ENCODE measurements at regions not wholly inside any gene's neighbourhood (a gene's known extent, or its start where the extent isn't known, plus 50 kb on each side); places are given as distances from the start of the nearest gene placed in this dataset.
"Not testable (repeated sequence)": the region's sequence is repeated elsewhere in the genome, so short reads cannot be mapped to it uniquely, and the experiment has no call there.

DNA sequence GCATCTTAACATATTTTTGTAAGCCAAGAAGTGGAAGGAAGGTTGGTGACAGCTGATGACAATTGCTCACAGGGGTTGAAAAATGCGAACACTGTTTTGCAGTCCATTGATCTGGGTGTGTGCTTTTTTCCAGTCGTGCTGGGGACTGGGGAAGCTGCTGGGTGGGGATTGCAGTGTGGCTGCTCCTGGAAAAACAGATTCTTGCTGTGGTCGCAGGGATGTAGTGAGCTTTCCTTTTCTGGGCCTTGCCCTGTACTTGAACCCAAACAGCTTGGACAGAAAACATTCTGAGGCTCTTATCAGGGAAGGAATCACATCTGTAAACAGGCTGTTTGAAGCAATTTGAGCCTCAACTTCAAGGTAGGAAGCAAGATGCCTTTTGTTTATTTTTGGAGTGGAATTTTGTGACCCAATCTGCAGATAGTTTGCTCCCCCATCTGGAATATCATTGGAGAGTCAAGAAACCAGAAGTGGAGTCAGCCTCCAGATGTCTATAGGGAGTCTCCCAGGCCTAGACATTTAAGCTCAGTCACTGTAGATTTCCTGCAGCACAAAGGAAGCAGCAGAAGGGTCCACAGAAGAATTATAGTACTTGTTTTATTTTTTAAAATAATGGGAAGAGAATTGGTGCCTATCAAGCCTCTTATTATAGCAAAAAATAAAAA is 279.2 kb upstream of the FERMT1 start:
- DNase-seq (ENCODE audit: extremely low read depth in 1 of 11, low read depth in 9 of 11, low spot score in 4 of 11), result peak in 4 of 11 donors; percentile 3 to 12 (median 8)

DNA sequence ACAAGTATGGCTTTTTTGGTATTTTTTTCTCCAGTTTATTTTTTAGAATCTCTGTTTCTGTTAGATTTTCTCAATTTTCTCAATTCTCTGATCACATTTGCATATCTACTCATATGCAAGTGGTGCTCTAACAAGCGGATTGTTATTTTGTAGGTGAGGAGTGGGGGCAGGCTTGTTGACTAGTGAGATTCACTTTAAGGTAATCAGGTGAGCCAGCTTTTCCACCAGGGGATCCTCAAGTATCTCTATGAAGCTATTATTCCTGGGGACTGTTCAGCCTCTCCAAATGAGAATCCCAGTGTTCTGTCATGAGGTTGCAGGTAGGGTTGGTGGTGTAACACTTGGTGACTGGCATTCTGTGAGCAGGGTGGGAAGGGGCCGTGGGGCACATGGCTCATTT is 274.3 kb upstream of the FERMT1 start:
- no peak for DNase-seq (ENCODE audit: extremely low read depth in 1 of 11, low read depth in 9 of 11, low spot score in 4 of 11)

DNA sequence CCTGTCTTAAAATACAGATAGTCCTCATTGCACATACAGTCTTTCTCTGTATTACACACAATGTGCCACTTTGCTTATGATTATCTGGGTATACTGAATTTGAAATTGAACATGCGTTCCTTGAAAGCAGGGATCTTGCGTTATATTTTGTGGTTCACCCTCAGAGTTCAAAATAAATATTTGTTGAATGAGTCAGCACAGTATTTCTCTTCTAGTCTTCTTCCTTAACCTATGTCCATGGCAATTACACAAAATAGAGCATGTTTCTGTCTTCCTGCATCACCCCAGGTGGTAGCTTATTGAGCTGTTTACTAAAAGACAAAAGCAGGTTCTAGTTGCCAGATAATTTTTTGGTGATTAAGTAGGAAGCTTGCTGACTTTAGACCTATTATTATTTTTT is 272.9 kb upstream of the FERMT1 start:
- DNase-seq (ENCODE audit: extremely low read depth in 1 of 11, low read depth in 9 of 11, low spot score in 4 of 11), result no peak

DNA sequence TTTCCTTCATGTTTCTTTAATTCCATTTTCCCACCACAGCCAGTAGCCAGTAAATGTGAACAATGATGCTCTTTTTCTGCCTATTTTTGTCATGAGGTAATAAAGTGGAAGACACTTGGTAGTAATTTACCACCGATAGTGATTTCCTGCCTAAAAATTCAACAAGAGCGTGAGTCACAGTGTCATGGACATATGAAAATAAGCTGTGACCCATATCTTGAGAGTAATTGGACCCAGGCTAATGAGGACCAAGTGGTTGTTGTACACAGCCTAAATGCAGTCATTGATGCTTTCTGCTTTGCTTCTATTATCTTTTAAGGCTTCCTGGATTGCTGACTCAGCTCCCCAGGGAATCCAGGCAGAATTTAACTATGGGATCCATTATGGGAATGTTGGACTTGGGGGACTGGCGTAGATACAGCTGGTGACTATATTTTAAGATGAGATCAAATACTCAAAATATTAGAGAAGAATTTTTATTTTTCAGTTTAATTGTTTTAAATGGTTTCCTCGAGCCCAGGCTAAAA is 265.9 kb upstream of the FERMT1 start:
- DNase-seq (ENCODE audit: extremely low read depth in 1 of 11, low read depth in 9 of 11, low spot score in 4 of 11), result no peak

DNA sequence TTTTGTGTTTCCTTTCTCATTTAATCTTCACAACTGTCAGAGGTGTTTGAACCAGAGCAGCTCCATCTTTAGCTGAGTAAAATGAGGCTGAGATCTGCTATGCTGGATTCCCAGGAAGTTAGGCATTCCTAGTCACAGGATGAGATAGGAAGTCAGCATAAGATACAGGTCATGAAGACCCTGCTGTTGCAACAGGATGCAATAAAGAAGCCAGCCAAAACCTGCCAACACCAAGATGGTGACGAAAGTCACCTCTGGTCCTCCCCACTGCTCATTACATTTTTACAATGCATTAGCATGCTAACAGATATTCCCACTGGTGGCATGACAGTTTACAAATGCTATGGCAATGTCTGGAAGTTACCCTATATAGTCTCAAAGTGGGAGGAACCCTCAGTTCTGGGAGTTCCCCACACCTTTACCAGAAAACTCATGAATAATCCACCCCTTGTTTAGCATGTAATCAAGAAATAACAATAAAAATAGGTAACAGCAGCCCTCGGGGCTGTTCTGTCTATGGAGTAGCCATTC is 262.2 kb upstream of the FERMT1 start:
- no peak for DNase-seq (ENCODE audit: extremely low read depth in 1 of 11, low read depth in 9 of 11, low spot score in 4 of 11)

DNA sequence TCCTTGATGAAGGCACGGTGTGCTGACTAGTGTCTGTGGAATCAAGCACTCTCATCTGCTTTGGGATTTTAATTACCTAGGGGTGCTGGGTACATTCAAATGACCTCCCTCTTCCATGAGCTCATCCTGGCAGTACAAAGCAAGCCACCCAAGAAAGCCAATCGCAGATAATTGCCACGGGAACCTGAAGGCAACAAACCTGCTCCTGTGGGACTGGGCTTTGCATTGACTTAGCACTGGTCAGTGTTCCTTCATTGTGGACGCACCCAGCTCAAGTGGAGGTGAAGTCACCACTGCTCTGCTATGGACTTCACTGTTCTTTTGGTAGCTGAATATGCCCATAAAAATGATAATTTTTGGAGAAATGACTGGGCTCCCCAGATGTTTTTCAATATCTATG is 261.6 kb upstream of the FERMT1 start:
- no peak for DNase-seq (ENCODE audit: extremely low read depth in 1 of 11, low read depth in 9 of 11, low spot score in 4 of 11)

DNA sequence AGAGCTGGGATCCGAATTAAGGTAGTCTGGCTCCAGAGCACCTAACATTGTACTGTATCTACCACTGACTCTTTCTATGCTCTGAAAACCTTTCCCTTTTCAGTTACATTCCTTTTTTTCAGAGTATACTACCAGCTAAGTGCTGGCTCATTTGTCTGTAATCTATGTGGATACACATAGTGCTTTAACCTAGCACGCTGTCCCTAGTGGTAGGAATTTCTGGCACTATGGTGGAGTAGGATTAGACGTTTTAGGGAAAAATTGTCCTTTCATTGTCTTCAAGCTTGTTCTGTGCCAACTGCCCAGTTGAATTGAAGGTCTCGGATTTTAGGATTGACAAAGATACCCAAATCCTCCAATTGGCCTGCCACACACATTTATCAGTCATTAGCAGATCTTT is 259.1 kb upstream of the FERMT1 start:
- peak in 1 of 11 donors; percentile 14 for DNase-seq (ENCODE audit: extremely low read depth in 1 of 11, low read depth in 9 of 11, low spot score in 4 of 11)

DNA sequence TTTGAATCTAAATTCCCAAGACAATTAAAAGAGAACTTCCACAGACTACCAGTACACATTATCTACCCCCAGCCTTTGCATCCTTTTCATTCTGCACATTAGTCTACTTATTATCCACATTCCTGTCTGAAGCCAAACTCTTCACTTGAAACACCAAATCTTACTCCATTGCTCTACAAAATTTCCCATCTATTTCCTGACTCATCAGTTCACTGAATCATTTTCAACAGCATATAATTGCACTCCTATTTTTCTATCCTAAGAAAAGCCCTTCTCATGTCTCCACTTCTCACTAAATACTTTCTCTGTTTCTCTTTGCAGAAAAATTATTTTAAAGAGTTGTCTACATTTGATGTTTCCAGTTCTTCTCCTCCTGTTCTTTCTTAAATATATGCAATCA is 239.4 kb upstream of the FERMT1 start:
- no peak for DNase-seq (ENCODE audit: extremely low read depth in 1 of 11, low read depth in 9 of 11, low spot score in 4 of 11)

DNA sequence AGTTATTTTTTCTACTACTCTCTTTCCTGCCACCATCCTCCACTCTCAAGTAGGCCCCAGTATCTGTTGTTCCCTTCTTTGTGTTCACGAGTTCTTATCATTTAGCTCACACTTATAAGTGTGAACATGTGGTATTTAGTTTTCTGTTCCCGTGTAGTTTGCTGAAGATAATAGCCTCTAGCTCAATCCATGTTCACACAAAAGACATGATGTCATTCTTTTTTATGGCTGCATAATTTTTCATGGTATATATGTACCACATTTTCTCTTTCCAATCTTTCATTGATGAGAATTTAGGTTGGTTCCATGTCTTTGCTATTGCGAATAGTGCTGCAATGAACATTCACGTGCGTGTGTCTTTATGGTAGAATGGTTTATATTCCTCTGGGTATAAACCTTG is 237.9 kb upstream of the FERMT1 start:
- no peak for DNase-seq (ENCODE audit: extremely low read depth in 1 of 11, low read depth in 9 of 11, low spot score in 4 of 11)

DNA sequence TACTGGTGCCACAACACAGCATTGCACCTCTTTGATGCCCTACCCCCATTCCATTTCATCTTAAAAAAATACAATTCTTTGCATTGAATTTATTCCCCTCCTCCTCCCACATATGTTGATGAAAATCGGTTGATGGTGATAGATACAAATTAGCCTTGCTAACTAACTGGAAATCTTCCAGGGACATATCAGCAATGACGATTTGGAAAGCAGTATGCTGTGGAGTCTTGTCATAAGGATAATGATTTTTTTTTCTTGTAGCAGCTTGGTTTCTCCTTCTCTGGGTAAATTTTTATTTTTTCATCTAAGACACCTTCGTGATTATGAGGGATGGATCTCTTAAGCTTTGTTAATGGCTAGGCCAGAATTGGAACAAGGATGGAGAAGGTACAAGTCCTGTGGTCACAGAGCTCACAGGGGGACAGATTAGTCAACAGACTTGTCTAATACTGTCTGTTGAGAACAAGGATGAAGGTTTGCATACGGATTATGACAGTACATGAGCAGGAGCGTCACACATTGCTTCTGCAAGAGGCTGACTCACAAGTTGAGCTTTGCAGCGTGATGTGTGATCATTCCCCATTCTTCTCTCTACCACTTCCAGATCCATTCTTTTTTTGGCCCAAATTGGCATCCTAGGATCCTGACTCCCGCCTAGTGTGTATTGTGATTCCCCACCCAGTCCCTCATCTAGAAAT is 233.1 kb upstream of the FERMT1 start:
- DNase-seq (ENCODE audit: extremely low read depth in 1 of 11, low read depth in 9 of 11, low spot score in 4 of 11), result no peak

DNA sequence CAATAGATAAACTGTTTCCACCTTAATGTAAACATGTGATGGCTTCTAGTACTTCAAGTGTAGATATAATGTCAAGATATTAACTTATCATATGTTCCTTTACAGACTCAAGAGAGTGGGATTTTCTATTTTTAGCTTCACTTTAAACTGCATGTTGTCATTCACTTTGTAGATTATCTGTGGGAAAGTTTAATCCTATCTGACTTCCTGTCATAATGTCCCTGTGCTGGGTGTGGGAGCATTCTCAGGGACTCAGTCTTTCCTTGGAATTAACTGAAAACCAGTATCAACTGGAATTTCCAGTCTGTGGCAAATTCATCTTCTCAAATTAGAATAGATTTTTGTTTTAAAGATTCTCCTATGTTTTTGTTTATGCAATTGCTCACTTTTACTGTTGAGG is 226.1 kb upstream of the FERMT1 start:
- no peak for DNase-seq (ENCODE audit: extremely low read depth in 1 of 11, low read depth in 9 of 11, low spot score in 4 of 11)

DNA sequence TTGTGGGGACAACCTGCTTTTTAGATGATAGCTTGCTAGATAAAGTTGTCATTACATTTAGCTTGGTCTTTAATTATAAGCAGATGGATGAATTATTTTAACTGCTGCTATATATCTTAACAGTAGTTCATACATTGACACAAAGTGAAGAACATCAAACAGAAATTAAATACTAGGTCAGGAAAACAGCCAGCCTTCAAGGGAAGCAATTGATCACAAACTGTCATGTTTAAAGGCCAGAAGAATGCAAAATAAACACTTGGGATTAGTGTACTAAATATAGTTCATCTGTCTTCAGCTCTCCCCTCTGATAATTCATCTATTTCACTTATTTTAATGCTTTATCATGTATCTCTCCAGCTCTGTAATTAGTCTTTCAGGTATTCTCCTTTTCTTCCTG is 225.1 kb upstream of the FERMT1 start:
- DNase-seq (ENCODE audit: extremely low read depth in 1 of 11, low read depth in 9 of 11, low spot score in 4 of 11), result no peak

DNA sequence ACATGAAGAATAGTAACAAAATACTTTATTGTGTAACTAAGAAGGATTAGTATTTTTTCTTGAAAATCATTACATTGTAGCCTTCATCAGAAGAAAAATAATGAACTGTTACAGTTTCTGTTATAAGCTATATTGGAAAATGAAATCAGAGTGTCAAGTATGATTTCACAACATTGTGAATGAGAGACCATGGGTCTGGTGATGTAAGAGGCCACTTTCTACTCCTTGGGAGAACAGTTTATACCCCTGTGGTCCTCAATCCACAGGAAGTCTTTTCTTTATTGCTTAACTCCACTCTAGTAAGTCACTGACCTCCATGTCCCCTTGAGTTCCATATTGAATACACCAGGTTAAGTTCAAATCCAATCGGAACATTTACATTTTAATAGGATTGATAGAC is 218.7 kb upstream of the FERMT1 start:
- DNase-seq (ENCODE audit: extremely low read depth in 1 of 11, low read depth in 9 of 11, low spot score in 4 of 11), result no peak

DNA sequence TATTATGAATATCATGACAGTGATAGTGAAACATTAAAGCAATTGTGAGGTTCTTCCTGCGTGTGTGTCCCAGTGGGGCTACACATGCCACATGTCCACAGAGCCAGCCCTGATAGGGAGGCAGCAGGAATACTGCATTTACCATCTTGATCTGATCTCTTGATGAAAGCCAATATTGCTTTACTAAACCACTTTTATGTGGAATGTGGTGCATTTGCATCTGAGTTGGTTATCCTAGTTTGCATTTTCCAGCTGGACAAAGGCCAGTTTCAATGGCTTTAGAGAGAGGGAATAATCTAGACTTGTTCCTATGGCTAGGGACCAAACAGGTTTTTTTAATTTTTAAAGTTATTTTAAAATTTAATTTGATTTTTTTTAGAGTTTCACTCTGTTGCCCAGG is 216.3 kb upstream of the FERMT1 start:
- no peak for DNase-seq (ENCODE audit: extremely low read depth in 1 of 11, low read depth in 9 of 11, low spot score in 4 of 11)

DNA sequence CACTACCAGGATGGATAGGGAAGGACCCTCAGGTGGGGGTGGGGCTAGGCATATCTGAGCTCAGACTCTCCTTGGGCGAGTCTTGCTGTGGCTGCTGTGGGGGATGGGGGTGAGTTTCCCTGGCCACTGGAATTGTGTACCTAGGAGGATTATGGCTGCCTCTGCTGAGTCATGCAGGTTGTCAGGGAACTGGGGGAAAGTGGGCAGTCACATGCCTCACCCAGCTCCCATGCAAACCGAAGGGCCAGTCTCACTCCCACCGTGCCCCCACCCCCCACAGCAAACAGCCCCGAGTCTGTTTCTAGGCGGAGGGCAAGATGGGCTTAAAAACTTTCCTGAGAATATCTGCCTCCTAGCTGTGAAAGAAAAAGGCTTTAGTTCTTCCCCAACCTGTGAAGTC is 210.3 kb upstream of the FERMT1 start:
- DNase-seq (ENCODE audit: extremely low read depth in 1 of 11, low read depth in 9 of 11, low spot score in 4 of 11), result no peak

DNA sequence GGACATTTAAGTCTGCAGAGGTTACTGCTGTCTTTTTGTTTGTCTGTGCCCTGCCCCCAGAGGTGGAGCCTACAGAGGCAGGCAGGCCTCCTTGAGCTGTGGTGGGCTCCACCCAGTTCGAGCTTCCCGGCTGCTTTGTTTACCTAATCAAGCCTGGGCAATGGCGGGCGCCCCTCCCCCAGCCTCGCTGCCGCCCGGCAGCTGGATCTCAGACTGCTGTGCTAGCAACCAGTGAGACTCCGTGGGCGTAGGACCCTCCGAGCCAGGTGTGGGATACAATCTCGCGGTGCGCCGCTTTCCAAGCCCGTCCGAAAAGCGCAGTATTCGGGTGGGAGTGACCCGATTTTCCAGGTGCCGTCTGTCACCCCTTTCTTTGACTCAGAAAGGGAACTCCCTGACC is 198.4 kb upstream of the FERMT1 start:
- not testable (repeated sequence) for DNase-seq (ENCODE audit: extremely low read depth in 1 of 11, low read depth in 9 of 11, low spot score in 4 of 11)

DNA sequence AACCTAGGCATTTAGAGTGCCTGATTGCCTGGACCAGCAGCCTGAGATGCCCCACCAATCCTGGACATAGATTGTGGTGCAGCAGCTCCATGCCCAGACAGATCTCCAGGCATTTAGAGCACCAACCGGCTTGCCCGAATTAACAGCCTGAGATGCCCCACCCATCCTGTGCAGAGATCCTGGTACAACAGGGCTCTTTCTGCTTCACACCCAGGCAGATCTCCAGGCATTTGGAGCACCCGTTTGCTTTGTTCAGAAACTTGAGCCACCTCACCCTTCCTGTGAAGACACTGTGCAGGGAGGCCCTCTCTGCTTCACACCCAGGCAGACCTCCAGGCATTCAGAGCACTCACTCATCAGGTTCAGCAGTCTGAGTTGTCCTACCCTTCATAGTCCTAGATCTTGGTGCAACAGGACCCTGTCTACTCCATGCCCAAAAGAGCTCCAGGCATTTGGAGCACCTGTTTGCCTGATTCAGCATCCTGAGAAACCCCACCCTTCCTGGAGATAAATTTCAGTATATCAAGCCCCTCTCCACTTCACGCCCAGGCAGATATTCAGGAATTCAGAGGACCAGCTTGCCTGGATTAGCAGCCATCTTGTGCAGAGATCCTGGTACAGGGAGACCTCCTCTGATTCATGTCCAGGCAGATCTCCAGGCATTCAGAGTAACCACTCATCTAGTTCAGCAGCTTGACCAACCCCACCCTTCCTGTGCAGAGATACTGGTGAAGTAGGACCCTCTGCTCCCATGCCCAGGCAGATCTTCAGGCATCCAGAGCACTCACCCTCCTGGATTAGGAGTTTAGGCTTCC is 189.2 kb upstream of the FERMT1 start:
- DNase-seq (ENCODE audit: extremely low read depth in 1 of 11, low read depth in 9 of 11, low spot score in 4 of 11), result no peak

DNA sequence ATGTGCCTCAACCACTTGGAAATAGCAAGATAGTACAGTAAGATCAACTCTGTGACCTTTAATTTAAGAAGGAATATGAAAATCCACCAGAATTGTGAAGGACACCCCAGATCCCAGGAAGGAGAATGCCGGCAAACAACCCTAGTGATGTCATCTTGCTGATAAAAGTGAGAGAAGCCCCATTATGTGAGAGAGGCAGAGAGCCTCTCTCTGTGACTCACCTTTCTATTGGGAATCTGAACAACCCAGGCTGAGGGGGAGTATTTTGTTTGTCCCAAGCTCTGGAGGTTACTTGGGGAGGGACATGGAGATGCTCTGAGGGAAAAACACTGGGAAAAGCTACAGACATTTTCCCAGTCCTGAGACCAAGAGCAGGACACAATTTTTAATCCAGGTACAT is 188.3 kb upstream of the FERMT1 start:
- DNase-seq (ENCODE audit: extremely low read depth in 1 of 11, low read depth in 9 of 11, low spot score in 4 of 11), result no peak

DNA sequence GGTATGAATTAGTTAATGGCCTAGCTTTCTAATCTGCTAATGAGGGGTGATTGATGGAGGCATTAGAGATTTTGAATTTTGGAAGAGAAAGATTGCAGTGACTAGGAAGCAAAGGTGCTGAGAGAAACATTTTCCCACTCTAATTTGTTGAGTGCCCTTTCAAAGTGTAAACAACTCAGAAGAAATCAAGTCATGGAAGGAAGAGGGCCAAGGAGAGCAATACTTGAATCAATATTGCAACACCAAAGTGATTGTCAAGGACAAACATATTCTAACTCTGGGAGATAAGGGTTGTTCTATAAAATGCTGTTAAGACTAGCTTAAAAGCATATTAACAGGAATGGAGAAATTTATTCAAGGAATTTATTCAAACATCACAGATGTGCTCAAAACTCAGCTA is 182.7 kb upstream of the FERMT1 start:
- DNase-seq (ENCODE audit: extremely low read depth in 1 of 11, low read depth in 9 of 11, low spot score in 4 of 11), result no peak

DNA sequence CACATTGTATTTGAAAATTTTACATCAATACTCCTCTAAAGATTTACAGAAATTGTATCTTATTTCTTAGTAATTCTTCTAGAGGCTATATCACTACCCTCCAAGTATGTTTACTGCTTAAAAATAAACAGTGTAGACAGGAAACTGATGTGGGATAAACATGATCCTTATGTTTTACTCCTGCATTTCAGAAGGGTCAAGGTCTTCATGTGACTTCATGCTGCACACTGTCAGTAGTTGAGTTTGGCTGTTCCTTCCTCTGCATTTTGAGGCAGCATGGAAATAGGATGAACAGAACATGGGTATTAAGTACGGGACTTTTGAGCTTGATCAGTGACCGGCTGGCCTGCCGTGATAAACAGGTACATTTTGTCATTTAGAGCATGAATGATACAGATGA is 179.2 kb upstream of the FERMT1 start:
- DNase-seq (ENCODE audit: extremely low read depth in 1 of 11, low read depth in 9 of 11, low spot score in 4 of 11), result no peak

Data from renal cortex interstitium (tissue), 11 donors.